Activated T-cell treated with anti-CD3 and anti-CD28 coated beads, Interleukin-2, amount 50 U/mL, for 4 hours (primary cell): ENCODE measurements at regions not wholly inside any gene's neighbourhood (a gene's known extent, or its start where the extent isn't known, plus 50 kb on each side); places are given as distances from the start of the nearest gene placed in this dataset.

Experiments
- ATAC-seq, 2 donors: fragments of 200-7000 bp; cut with Tn5 transposase; one replicate each; pipeline ENCODE4 v1.10.0; 2021
- DNase-seq: peaks from one replicate; pipeline ENCODE4 v3.0.0-alpha.2; 2020
- H3K27me3 Mint-ChIP-seq: one replicate; pipeline ENCODE4 v1.8.0; 2021; ENCODE audit warnings: low read depth, mixed read lengths
- H3K36me3 Mint-ChIP-seq: one replicate; pipeline ENCODE4 v1.8.0; 2022; ENCODE audit warnings: mixed read lengths; ENCODE audit not compliant: insufficient read depth
- H3K4me1 Mint-ChIP-seq: one replicate; pipeline ENCODE4 v1.8.0; 2021; ENCODE audit warnings: low read depth, mixed read lengths
- H3K4me3 Mint-ChIP-seq: one replicate; pipeline ENCODE4 v1.8.0; 2021; ENCODE audit warnings: mild to moderate bottlenecking, moderate library complexity, mixed read lengths
- H3K9me3 Mint-ChIP-seq: one replicate; pipeline ENCODE4 v1.8.0; 2021; ENCODE audit warnings: mixed read lengths

DNA sequence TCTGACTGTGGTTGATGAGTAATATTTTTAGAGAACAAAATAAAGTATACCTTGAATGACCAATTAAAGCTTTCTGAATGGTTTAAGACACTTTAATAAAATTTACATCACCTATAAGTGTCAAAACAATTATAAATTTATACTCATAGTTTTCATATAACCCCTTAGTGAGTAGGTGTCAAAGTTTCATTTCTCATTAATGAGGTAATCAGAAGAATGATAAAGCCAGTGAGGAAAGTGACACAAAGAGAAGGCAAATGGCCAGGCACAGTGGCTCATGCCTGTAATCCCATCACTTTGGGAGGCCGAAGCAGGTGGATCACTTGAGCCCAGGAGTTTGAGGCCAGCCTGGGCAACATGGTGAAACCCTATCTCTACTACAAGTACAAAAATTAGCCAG lies 60.8 kb upstream of the CTLA4 start:
- Mint-ChIP-seq H3K36me3 (no peaks in the 10 kb centered on the region), H3K9me3 (peaks cover 11% of the 10 kb centered on the region), H3K27me3 (no peaks in the 10 kb centered on the region), H3K4me1 (peaks cover 76% of the 10 kb centered on the region), H3K4me3 (no peak overlapping the region)
- ATAC-seq (no peak), DNase-seq (no peak)

DNA sequence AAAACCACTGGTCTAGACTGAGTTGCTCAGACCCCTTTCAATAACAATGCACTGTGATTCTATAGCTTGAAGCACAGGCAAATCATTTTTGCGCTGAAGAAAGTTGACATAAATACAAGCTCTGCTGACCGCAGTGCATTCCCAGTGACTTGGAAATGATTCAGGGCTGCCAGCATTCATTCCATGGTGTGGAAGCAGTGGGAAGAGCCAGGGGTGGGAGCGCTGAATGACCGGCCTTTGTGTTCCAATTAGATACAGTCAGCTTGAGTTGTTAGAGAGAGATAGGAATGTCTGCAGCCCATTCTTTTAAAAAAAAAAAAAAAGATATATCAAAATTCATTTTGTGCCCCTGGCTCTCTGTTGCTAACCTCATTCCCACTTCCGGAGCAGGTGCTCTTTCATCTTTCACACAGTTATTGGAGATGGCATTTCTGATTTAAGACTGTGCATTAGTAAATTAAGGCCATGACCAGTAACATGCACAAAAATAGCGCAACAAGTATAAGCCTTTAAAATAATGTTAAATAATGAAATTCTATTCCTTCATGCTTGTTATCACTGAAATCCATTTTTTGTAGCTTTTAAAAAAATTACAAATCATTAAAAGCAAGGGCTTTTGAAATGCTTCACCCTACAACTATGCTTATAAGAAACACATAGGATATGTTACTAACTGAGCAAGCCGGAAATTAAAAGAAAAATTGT lies 59.4 kb upstream of the CTLA4 start:
- Mint-ChIP-seq H3K4me1 (peaks cover 79% of the 10 kb centered on the region), H3K9me3 (peaks cover 11% of the 10 kb centered on the region), H3K36me3 (no peaks in the 10 kb centered on the region), H3K27me3 (no peaks in the 10 kb centered on the region), H3K4me3 (no peak overlapping the region)
- ATAC-seq: no peak
- no peak for DNase-seq

DNA sequence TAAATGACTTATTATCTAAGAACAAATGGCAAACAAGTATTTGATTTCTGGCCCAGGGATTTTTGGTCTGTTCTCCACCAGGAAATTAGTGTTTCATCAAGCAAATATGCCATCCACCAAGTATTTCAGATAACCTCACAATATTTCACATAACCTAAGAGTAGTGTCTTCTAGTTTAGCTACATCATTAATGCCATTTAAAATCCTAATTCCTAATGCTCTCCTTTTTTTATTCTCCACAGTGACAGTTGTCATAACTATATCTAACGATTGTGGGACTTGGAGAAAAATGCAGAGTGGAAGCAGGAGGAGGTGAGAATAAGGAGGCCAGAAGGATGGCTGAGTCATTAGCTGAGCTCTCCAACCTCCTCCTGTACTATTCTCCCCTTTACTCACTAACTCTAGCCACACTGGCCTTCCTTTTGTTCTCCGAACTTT lies 58.5 kb upstream of the CTLA4 start:
- Mint-ChIP-seq H3K27me3 (no peaks in the 10 kb centered on the region), H3K36me3 (no peaks in the 10 kb centered on the region), H3K4me3 (no peak overlapping the region), H3K9me3 (peaks cover 11% of the 10 kb centered on the region), H3K4me1 (peaks cover 79% of the 10 kb centered on the region)
- no peak for DNase-seq
- ATAC-seq: no peak

DNA sequence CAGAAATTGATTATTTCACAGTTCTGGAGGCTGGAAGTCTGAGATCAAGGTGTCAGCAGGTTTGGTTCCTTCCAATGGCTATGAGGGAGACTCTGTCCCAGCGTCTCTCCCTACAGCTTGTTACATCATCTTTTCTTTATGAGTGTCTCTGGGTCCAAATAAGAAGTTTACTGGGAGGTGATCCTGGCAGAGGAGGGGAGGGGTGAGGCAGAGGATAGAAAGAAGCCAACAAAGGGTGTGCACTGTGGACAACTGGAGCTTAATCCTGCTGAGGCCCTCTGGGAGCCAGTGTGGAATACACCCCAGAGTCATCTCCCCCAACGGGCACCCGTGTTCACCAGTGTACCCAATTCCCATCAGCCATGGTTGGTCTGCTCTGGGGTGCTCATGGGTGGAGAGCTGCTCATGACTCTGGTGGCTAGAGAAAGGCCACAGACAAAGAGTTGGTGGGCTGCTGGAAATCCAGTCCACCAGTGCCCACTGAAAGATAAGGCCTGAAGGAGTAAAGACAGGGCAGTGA lies 57.5 kb upstream of the CTLA4 start:
- Mint-ChIP-seq H3K36me3 (no peaks in the 10 kb centered on the region), H3K9me3 (peaks cover 8% of the 10 kb centered on the region), H3K4me1 (peaks cover 79% of the 10 kb centered on the region), H3K4me3 (no peak overlapping the region), H3K27me3 (no peaks in the 10 kb centered on the region)
- no peak for DNase-seq
- ATAC-seq: no peak

DNA sequence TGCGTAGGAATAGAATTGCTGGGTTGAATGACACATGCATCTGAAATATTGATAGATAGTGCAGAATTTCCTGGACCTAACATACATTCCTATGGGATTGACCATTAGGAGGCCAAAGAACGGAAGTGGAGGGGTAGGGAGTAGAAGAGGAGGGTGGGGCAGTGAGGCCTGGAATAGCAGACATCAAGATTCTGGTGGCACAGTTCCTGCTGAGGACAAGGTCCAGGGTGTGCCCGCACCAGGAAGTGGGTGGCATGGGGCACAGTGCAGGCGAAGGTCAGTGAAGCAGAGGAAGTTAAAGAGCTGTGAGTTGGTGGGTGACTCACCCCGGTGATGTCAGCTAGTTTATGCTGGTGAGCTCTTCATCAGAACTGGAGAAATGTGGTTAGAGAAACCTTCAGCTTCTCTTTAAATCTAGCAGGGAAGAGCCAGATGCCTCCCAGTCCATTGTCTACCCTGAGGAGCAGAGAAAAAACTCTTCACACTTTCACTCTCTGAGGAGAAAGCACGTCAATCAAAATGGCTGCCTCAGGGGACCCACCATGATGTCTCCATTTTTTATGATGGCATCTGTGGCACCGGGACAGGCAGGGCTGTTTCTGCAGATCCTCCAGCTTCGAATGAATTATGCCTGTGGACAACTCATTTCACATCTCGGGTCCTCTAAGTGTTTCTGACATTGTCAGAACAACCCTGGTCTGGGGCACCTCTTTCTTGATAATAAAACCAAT lies 55.9 kb upstream of the CTLA4 start:
- Mint-ChIP-seq H3K4me1 (peaks cover 75% of the 10 kb centered on the region), H3K36me3 (no peaks in the 10 kb centered on the region), H3K9me3 (peaks cover under 1% of the 10 kb centered on the region), H3K27me3 (no peaks in the 10 kb centered on the region), H3K4me3 (peak overlapping the region; percentile 14)
- ATAC-seq (peak; percentile 87 to 90), DNase-seq (peak; percentile 71)

DNA sequence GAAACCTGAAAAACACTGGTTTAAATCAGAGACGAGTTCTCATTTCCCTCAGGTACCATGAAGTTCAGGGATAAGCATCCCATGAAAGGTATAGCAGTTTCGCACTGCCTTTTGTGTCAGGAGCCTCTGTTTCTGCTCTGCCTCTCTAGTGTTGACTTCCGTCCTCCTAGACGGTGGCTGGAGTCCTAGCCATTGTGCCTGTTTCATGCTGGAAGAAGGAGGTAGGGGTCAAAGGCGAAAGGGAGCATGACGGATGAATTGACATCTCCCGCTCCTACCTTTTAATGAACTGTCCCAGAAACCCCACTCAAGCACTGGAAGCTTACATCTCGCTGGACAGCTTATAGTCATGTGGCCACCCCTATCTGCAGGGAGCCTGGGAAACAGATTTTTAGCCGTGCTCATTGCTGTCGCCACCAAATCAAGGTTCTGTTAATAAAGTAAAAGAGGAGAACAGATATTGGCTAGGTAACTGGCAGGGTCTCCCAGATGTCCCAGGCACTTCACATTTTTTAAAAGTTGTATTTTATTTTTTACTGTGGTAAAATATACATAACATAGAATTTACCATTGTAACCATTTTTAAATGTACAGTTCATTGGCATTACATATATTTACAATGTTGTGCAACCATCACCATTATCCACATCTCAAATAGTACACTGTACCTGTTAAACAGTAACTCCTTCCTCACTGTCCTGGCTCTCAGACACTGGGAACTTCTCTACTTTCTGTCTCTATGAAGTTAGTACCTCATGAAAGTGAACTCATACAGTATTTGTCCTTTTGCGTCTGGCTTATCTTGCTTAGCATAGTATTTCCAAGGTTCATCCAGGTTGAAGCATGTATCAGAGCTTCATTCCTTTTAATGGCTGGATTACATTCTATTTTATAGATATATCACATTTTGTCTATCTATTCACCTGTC lies 55.0 kb upstream of the CTLA4 start:
- H3K36me3 Mint-ChIP-seq: no peaks in the 10 kb centered on the region
- no peaks in the 10 kb centered on the region for H3K9me3 Mint-ChIP-seq
- peak overlapping the region; percentile 13 for H3K4me3 Mint-ChIP-seq
- no peak for ATAC-seq
- DNase-seq: no peak
- no peaks in the 10 kb centered on the region for H3K27me3 Mint-ChIP-seq
- peaks cover 69% of the 10 kb centered on the region for H3K4me1 Mint-ChIP-seq

DNA sequence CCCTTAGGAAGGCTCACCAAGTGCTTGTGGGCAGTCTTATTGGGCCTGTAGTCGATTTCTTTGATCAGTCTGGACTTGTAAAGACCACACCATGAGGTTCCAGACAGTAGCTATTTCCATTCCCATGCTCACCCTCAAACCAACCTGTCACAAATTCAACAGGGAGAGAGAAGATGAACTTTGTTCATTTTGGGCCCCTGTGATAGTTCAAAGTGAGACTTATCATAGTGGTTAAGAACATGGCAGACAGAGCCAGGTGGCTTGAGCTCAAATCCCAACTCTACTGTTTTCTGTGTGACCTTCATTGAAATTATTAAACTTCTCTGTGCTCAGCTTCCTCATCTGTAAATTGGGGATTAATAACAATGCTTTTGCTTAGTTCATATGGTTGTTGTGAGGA lies 53.9 kb upstream of the CTLA4 start:
- H3K4me3 Mint-ChIP-seq: no peak overlapping the region
- peaks cover 63% of the 10 kb centered on the region for H3K4me1 Mint-ChIP-seq
- no peaks in the 10 kb centered on the region for H3K36me3 Mint-ChIP-seq
- no peak for ATAC-seq
- no peak for DNase-seq
- no peaks in the 10 kb centered on the region for H3K27me3 Mint-ChIP-seq
- H3K9me3 Mint-ChIP-seq: no peaks in the 10 kb centered on the region

DNA sequence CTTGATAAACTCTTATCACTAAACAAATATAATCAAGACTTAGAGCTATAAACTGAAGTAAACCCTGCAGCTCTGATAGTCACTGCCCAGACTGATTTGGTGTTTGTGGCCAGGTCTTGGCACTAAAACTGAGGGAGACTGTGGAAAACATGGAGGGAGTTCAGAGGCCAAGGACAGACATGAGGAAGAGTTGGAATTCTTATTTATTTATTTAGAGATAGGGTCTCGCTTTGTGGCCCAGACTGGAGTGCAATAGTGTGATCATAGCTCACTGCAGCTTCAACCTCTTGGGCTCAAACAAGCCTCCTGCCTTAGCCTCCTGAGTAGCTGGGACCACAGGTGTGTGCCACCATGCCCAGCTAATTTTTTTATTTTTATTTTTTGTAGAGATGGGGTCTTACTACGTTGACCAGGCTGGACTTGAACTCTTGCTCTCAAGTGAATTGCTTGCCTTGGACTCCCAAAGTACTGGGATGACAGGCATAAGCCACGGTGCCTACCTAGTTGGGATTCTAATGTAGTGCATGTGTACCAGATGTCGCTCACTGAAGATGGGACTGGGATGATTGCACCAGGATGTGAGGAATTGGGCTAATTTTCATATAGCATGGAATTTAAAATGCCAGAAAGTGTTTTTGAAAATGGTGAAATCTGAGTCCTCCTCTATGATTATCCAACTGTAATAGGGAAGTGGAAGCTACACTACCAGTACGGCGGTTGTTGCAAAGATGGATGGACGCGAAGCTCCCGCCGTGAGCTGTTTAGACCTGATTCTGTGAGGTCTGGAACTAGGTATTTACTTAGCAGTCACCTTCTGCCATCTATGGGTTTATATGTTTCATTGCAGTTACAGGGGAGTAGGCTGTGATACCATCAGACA lies 52.7 kb upstream of the CTLA4 start:
- H3K9me3 Mint-ChIP-seq: no peaks in the 10 kb centered on the region
- no peaks in the 10 kb centered on the region for H3K36me3 Mint-ChIP-seq
- ATAC-seq (peak; percentile 62 to 66), DNase-seq (peak; percentile 41)
- H3K4me1 Mint-ChIP-seq: peaks cover 52% of the 10 kb centered on the region
- no peaks in the 10 kb centered on the region for H3K27me3 Mint-ChIP-seq
- peak overlapping the region; percentile 59 for H3K4me3 Mint-ChIP-seq

DNA sequence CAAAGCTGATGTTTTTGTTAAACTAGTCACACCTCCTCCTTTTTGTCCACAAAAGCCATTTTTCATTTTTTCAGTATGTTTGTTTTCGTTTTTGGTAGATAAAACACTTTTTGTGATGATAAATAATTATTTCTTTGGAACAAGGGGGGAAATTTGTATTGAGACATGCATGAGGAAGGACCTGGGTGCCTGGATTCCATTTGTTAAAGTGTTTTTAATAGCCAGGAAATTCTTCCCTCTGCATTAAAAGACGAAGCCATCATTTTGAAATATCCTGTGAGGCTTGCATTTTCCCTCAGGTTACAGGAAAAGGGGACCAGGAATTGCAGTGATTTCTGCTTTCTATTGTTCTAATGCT lies 52.1 kb upstream of the CTLA4 start:
- DNase-seq (no peak), ATAC-seq (no peak)
- Mint-ChIP-seq H3K4me3 (no peak overlapping the region), H3K27me3 (no peaks in the 10 kb centered on the region), H3K36me3 (no peaks in the 10 kb centered on the region), H3K9me3 (no peaks in the 10 kb centered on the region), H3K4me1 (peaks cover 47% of the 10 kb centered on the region)

DNA sequence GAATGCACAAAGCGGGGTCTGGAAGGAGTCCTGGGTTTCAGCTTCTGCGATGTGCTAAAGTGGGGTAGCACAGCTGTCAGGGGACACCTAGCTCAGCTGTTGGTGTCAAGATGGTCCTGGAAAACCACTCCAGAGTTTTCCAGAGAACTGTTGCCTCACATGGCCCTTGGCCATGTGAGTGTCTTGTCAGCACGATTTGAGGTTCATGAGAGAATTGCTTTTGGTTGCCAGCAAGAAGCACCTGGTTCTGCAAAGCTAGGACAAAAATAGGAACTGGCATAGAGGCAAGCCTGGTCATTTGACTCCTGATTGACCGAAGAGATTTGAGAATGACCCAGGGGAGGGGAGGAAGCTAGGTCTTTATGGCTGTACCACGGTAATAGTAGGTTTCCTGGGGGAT lies 50.4 kb upstream of the CTLA4 start:
- Mint-ChIP-seq H3K36me3 (no peaks in the 10 kb centered on the region), H3K9me3 (no peaks in the 10 kb centered on the region), H3K4me1 (peaks cover 37% of the 10 kb centered on the region), H3K4me3 (no peak overlapping the region), H3K27me3 (no peaks in the 10 kb centered on the region)
- no peak for ATAC-seq
- no peak for DNase-seq
